ENCODE measurements at regions not wholly inside any gene's neighbourhood (a gene's known extent, or its start where the extent isn't known, plus 50 kb on each side); places are given as distances from the start of the nearest gene placed in this dataset.

GRCh38 chr3:139108253-139108969 lies 63.7 kb upstream of the PRR23C start (continued):
- TF ChIP-seq, protein P1, sequence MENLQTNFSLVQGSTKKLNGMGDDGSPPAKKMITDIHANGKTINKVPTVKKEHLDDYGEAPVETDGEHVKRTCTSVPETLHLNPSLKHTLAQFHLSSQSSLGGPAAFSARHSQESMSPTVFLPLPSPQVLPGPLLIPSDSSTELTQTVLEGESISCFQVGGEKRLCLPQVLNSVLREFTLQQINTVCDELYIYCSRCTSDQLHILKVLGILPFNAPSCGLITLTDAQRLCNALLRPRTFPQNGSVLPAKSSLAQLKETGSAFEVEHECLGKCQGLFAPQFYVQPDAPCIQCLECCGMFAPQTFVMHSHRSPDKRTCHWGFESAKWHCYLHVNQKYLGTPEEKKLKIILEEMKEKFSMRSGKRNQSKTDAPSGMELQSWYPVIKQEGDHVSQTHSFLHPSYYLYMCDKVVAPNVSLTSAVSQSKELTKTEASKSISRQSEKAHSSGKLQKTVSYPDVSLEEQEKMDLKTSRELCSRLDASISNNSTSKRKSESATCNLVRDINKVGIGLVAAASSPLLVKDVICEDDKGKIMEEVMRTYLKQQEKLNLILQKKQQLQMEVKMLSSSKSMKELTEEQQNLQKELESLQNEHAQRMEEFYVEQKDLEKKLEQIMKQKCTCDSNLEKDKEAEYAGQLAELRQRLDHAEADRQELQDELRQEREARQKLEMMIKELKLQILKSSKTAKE (IDR thresholded peaks at IDR 0.05; ENCODE audit: low read depth, poor library complexity, severe bottlenecking), result no peak
- no peak for TF ChIP-seq LARP7 (IDR thresholded peaks at IDR 0.05)
- TF ChIP-seq FOXM1 (IDR thresholded peaks at IDR 0.05; ENCODE audit: low read depth, low read length), result no peak
- no peak for TF ChIP-seq BRCA1 (IDR thresholded peaks at IDR 0.05; ENCODE audit: low read depth, low read length)
- TF ChIP-seq, protein P2, sequence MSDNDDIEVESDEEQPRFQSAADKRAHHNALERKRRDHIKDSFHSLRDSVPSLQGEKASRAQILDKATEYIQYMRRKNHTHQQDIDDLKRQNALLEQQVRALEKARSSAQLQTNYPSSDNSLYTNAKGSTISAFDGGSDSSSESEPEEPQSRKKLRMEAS (IDR thresholded peaks at IDR 0.05; ENCODE audit: low read depth, low read length), result no peak
- TF ChIP-seq IKZF1 (conservative IDR thresholded peaks at IDR 0.05), result no peak

- H3K36me3 ChIP-seq (ENCODE audit: control insufficient read depth in 2 of 2, insufficient read depth in 2 of 2, low read length in 1 of 2), result no peaks in the 10 kb centered on the region
- ChIA-PET SMC1A (ENCODE audit: uncharacterized antibody, unreplicated experiment) (no interaction called here), POLR2A (no interaction called here), RAD21 (ENCODE audit: unreplicated experiment) (no interaction called here), CTCF (no interaction called here)
- no peaks in the 10 kb centered on the region for H3K79me2 ChIP-seq (ENCODE audit: control insufficient read depth, insufficient read depth, low read length)
- H3K4me2 ChIP-seq (ENCODE audit: control insufficient read depth, insufficient read depth), result no peak overlapping the region
- H3K4me3 ChIP-seq, result no peak overlapping the region
- intact Hi-C loops (cut with micrococcal nuclease; ENCODE audit: unreplicated experiment) (no loop called here), in situ Hi-C loops (cut with MboI) (loop anchor here (10.0 kb wide), 1 partner anchor 206 kb away; no protein-coding TSS in a partner anchor)
- WGBS (ENCODE audit: insufficient coverage, insufficient replicate concordance, low lambda C conversion rate, missing lambda C conversion rate), result 51% methylated on average over 5 of the region's 5 CpGs
- H4K20me1 ChIP-seq (ENCODE audit: control insufficient read depth, insufficient read depth), result no peaks in the 10 kb centered on the region
- peaks cover 5% of the 10 kb centered on the region; the same call in 1 of the 2 replicates for H3K4me1 ChIP-seq (ENCODE audit: control insufficient read depth, insufficient read depth, low read length)
- BruUV-seq (replicated peaks), result no TSS peak
- ATAC-seq, result no peak
- H3K27ac ChIP-seq (ENCODE audit: control insufficient read depth, insufficient read depth), result no peak overlapping the region
- H3K9ac ChIP-seq (ENCODE audit: control insufficient read depth, insufficient read depth, low read length), result no peak overlapping the region
- no peaks in the 10 kb centered on the region for H3K9me3 ChIP-seq (replicated peaks; ENCODE audit: control insufficient read depth, insufficient read depth, low read length)
- no peak for DNase-seq (ENCODE audit: low read depth, low spot score)
- no peak overlapping the region for H2AFZ ChIP-seq (ENCODE audit: control insufficient read depth, low read depth, low read length)
- no peaks in the 10 kb centered on the region for H3K27me3 ChIP-seq (replicated peaks in 1 of 2; ENCODE audit: control insufficient read depth in 2 of 2, insufficient read depth in 2 of 2, low read length in 1 of 2)
- FAIRE-seq, result no peak
- TF ChIP-seq, protein P3, sequence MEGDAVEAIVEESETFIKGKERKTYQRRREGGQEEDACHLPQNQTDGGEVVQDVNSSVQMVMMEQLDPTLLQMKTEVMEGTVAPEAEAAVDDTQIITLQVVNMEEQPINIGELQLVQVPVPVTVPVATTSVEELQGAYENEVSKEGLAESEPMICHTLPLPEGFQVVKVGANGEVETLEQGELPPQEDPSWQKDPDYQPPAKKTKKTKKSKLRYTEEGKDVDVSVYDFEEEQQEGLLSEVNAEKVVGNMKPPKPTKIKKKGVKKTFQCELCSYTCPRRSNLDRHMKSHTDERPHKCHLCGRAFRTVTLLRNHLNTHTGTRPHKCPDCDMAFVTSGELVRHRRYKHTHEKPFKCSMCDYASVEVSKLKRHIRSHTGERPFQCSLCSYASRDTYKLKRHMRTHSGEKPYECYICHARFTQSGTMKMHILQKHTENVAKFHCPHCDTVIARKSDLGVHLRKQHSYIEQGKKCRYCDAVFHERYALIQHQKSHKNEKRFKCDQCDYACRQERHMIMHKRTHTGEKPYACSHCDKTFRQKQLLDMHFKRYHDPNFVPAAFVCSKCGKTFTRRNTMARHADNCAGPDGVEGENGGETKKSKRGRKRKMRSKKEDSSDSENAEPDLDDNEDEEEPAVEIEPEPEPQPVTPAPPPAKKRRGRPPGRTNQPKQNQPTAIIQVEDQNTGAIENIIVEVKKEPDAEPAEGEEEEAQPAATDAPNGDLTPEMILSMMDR (IDR thresholded peaks at IDR 0.05 in 2 of 3, conservative IDR thresholded peaks at IDR 0.05 in 1 of 3; ENCODE audit: control insufficient read depth in 2 of 3, extremely low read depth in 1 of 3, insufficient read depth in 1 of 3, low read depth in 3 of 3, low read length in 3 of 3), result no peak
- TF ChIP-seq MTA2 (IDR thresholded peaks at IDR 0.05; ENCODE audit: low read depth) (no peak), ZNF274 (IDR thresholded peaks at IDR 0.05; ENCODE audit: insufficient read depth, insufficient read length) (no peak)
- TF ChIP-seq, protein P4, sequence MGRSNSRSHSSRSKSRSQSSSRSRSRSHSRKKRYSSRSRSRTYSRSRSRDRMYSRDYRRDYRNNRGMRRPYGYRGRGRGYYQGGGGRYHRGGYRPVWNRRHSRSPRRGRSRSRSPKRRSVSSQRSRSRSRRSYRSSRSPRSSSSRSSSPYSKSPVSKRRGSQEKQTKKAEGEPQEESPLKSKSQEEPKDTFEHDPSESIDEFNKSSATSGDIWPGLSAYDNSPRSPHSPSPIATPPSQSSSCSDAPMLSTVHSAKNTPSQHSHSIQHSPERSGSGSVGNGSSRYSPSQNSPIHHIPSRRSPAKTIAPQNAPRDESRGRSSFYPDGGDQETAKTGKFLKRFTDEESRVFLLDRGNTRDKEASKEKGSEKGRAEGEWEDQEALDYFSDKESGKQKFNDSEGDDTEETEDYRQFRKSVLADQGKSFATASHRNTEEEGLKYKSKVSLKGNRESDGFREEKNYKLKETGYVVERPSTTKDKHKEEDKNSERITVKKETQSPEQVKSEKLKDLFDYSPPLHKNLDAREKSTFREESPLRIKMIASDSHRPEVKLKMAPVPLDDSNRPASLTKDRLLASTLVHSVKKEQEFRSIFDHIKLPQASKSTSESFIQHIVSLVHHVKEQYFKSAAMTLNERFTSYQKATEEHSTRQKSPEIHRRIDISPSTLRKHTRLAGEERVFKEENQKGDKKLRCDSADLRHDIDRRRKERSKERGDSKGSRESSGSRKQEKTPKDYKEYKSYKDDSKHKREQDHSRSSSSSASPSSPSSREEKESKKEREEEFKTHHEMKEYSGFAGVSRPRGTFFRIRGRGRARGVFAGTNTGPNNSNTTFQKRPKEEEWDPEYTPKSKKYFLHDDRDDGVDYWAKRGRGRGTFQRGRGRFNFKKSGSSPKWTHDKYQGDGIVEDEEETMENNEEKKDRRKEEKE (IDR thresholded peaks at IDR 0.05), result no peak
- TF ChIP-seq, protein P5, sequence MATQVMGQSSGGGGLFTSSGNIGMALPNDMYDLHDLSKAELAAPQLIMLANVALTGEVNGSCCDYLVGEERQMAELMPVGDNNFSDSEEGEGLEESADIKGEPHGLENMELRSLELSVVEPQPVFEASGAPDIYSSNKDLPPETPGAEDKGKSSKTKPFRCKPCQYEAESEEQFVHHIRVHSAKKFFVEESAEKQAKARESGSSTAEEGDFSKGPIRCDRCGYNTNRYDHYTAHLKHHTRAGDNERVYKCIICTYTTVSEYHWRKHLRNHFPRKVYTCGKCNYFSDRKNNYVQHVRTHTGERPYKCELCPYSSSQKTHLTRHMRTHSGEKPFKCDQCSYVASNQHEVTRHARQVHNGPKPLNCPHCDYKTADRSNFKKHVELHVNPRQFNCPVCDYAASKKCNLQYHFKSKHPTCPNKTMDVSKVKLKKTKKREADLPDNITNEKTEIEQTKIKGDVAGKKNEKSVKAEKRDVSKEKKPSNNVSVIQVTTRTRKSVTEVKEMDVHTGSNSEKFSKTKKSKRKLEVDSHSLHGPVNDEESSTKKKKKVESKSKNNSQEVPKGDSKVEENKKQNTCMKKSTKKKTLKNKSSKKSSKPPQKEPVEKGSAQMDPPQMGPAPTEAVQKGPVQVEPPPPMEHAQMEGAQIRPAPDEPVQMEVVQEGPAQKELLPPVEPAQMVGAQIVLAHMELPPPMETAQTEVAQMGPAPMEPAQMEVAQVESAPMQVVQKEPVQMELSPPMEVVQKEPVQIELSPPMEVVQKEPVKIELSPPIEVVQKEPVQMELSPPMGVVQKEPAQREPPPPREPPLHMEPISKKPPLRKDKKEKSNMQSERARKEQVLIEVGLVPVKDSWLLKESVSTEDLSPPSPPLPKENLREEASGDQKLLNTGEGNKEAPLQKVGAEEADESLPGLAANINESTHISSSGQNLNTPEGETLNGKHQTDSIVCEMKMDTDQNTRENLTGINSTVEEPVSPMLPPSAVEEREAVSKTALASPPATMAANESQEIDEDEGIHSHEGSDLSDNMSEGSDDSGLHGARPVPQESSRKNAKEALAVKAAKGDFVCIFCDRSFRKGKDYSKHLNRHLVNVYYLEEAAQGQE (IDR thresholded peaks at IDR 0.05; ENCODE audit: low read depth, low read length), result no peak
Measured at GRCh38 chr3:139109271-139109670, 64.6 kb upstream of the PRR23C start.

All from GM12878 (cell line).